Stimulated activated memory B cell treated with anti-CD40 and anti-IgM and Interleukin-4, amounts not matched to agents 10 μg/mL and 1 μg/mL and 100 μg/mL, for 72 hours (primary cell): ENCODE measurements at regions not wholly inside any gene's neighbourhood (a gene's known extent, or its start where the extent isn't known, plus 50 kb on each side); places are given as distances from the start of the nearest gene placed in this dataset.

Experiments
- ATAC-seq: fragments of 150-1000 bp; cut with Tn5 transposase; 2 replicates; pipeline ENCODE4 v1.10.0; 2021
- H3K27ac Mint-ChIP-seq: one replicate; pipeline ENCODE4 v1.8.0; 2022; ENCODE audit warnings: mild to moderate bottlenecking, mixed read lengths
- H3K27me3 Mint-ChIP-seq: one replicate; pipeline ENCODE4 v1.8.0; 2022; ENCODE audit warnings: mixed read lengths
- H3K36me3 Mint-ChIP-seq: one replicate; pipeline ENCODE4 v1.8.0; 2022; ENCODE audit warnings: mixed read lengths
- H3K4me1 Mint-ChIP-seq: one replicate; pipeline ENCODE4 v1.8.0; 2022; ENCODE audit warnings: mixed read lengths
- H3K4me3 Mint-ChIP-seq: one replicate; pipeline ENCODE4 v1.8.0; 2022; ENCODE audit warnings: mild to moderate bottlenecking, moderate library complexity, mixed read lengths
- H3K9me3 Mint-ChIP-seq: one replicate; pipeline ENCODE4 v1.8.0; 2022; ENCODE audit warnings: mixed read lengths

DNA sequence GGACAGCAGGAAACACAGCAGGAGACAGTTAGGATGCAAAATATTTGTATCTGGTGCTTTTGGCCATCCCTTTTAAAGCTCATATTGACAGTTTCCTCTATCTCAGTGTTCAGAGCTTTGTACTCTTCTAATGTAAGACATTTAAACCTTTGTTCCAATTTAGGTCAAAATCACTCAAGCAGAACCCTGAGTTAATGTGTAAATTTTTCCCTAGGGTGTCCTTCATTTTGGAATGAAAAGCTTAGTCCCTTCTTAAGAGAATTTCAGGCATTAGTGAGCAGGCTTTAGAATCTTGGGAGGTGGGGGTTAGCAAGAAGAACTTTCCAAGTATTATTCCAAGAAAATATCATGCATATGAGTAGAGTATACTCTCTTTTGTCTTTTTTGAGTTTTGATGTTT is 188.7 kb downstream of the GBA3 start:
- Mint-ChIP-seq H3K4me3 (no peak overlapping the region), H3K36me3 (no peaks in the 10 kb centered on the region), H3K27ac (no peak overlapping the region), H3K4me1 (no peaks in the 10 kb centered on the region), H3K9me3 (peaks cover 9% of the 10 kb centered on the region), H3K27me3 (no peaks in the 10 kb centered on the region)
- ATAC-seq: no peak

DNA sequence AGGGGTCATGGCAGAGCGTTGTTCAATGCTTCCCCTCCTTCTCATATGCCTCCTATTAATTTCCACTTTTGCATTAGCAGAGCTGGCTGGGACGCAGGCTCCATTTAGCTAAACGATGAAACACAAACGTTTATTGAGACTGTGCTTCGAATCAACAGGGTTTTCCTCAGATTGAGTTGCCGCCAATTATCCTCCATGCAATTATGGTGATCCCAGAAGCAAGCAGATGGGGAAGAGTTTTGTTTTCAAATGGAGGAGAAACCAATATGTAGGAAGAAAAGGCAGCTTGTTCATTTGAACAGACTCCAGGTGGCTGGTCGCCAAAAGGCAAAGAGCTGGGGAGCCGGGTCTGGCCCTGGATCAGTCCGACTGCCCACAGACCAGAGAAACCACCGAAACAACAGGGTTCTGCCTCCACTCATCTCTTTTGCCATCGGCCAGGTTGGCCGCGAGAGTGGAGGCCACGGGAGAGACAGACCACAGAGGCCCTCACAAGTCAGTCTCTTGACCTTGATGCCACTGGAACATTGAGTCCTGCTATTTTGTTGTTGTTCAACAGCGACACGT is 184.8 kb downstream of the GBA3 start:
- no peak overlapping the region for H3K4me3 Mint-ChIP-seq
- peaks cover 9% of the 10 kb centered on the region for H3K9me3 Mint-ChIP-seq
- H3K27me3 Mint-ChIP-seq: no peaks in the 10 kb centered on the region
- no peak overlapping the region for H3K27ac Mint-ChIP-seq
- H3K36me3 Mint-ChIP-seq: no peaks in the 10 kb centered on the region
- ATAC-seq: no peak
- H3K4me1 Mint-ChIP-seq: no peaks in the 10 kb centered on the region

DNA sequence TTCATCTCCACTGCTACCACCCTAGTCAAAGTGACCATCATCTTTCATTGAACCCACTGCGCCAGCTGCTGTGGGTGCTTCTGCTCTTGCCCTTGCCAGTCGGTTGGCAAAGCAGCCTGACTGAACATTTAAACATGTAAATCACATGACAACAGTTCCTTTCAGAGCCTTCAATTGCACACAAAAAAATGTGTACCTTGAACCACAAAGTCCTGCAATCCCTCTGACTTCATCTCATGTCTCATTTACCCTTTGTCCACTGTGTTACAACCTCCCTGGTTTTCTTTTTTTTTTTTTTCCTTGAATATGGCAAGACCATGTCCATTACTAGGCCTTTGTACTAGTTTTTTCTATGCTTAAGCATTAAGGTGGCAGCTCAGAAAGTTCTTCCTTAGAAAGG is 183.5 kb downstream of the GBA3 start:
- no peak overlapping the region for H3K27ac Mint-ChIP-seq
- H3K9me3 Mint-ChIP-seq: peaks cover 6% of the 10 kb centered on the region
- no peaks in the 10 kb centered on the region for H3K36me3 Mint-ChIP-seq
- H3K4me3 Mint-ChIP-seq: no peak overlapping the region
- H3K4me1 Mint-ChIP-seq: no peaks in the 10 kb centered on the region
- no peak for ATAC-seq
- H3K27me3 Mint-ChIP-seq: no peaks in the 10 kb centered on the region

DNA sequence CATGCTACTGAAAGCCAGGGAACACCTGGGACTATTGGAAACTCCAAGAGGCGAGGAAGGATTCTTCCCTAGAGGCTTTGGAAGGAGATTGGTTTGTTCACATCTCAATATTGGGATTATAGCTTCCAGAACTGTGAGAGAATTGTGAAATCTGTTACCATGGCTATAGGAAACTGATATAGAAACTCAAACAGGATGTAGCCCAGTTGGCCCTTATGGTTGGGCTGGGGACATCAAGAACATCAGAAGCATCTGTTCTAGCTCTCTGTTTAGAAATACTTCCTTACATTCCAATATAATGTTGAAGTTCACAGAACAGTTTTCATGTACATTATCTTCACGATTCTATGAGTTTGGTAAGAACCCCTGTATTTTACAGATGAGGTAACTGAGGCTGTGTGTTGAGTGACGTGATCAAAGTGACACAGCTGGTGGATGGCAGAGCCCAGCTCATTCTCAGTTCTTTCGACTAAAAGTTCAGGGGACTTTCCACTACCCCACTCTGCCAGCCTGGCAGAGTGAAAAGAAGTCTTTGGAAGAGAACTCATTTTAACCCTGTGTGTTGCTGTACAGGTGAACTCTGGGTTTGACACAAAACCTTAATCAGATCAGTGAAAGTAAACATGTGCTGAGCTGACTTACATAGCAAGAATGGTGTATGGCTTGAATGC is 183.0 kb downstream of the GBA3 start:
- no peak for ATAC-seq
- Mint-ChIP-seq H3K27me3 (no peaks in the 10 kb centered on the region), H3K9me3 (peaks cover 6% of the 10 kb centered on the region), H3K27ac (no peak overlapping the region), H3K36me3 (no peaks in the 10 kb centered on the region), H3K4me3 (no peak overlapping the region), H3K4me1 (no peaks in the 10 kb centered on the region)

DNA sequence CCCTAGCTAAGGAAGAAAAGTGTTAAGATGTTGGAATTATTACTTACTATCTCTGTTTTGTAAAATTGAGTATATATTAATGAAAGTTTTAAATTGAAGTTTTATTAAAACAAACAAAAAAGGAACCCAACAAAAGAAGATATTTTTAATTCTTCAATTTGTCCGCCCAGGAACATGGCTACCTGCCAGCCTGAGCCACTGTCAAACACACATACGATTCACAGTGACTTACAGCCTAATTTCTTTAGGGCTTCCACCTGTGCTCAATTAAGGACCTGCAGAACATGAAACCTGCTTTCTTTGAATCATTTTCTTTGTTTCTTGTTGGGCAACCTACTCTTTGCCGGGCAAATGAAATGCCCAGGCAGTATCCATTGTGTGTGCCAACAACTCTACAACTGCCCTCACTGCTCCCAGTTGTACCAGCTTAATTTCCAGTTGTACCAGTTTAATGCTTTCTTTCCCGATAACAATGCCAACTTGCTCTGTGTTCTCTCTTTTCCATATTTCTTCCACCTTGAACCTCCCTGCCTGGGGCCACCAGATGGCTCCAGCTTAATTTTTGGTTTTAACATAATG is 181.7 kb downstream of the GBA3 start:
- Mint-ChIP-seq H3K27ac (no peak overlapping the region), H3K27me3 (no peaks in the 10 kb centered on the region), H3K9me3 (no peaks in the 10 kb centered on the region), H3K4me3 (no peak overlapping the region), H3K4me1 (no peaks in the 10 kb centered on the region), H3K36me3 (no peaks in the 10 kb centered on the region)
- no peak for ATAC-seq

DNA sequence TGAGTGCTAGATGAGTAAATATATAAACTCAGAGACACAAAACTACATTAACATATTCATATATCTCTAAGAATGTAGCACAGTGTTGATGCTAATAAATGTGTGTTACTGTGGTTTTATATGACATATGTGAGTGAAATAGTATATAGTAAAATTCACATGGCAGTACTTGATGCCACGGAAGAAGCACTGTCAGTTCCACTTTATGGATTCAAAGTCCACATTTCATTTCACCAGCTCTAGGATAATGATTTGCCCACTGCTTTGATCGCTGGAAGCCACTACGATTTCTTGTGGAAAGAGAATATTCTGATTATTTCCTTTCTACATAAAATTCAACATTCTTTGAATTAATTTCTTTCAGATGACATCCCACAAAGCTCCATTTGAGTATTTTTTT is 181.2 kb downstream of the GBA3 start:
- H3K9me3 Mint-ChIP-seq: peaks cover 4% of the 10 kb centered on the region
- no peak for ATAC-seq
- H3K4me1 Mint-ChIP-seq: no peaks in the 10 kb centered on the region
- H3K27ac Mint-ChIP-seq: no peak overlapping the region
- no peak overlapping the region for H3K4me3 Mint-ChIP-seq
- H3K27me3 Mint-ChIP-seq: no peaks in the 10 kb centered on the region
- no peaks in the 10 kb centered on the region for H3K36me3 Mint-ChIP-seq

DNA sequence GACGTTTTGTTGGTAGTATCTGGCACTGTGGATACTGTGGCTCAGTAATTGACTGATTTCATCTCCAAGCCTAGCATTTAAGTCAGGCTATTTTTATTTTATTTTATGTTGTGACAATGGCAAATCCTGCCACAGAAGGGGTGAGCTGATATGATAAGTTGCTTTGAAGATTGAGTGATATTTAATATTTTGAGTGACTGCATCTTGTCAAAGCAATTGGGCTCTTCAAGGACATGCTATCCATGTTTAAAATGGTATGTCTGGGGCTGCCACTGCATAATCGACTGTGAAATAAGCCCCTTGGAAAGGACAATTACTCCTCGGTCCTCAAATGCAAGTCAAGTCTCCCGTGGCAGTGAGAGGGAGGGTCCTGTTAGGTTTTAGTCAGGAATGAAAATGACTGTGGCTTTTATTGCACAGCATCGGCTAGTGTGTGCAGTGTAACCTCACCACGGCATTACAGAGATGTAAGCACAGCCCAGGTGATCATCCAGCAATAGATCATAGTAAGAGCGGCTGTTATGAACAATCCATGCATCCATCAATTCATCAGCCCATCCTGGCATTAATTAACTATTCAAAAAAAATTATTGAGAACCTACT is 178.2 kb downstream of the GBA3 start:
- Mint-ChIP-seq H3K4me1 (no peaks in the 10 kb centered on the region), H3K27ac (no peak overlapping the region), H3K27me3 (no peaks in the 10 kb centered on the region), H3K36me3 (no peaks in the 10 kb centered on the region), H3K4me3 (no peak overlapping the region), H3K9me3 (peaks cover 4% of the 10 kb centered on the region)
- no peak for ATAC-seq

DNA sequence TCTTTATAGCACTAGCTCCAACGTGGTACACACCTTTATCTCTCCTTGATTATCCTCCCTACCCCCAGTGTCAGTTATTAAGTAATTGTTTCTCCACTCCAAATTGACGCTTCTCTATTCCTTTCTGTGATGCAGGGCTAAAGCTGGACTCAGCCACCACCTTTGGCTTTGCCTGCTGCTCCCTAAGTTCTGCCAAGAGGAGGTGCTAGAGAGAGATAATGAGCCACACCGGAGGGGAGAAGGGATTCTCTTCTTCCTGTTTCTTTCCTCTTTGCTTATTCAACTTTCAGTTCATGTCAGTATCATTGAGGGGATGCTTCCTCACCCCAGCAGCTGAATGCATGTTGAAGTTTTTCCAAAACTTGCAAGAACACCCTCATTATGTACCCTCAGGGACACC is 176.5 kb downstream of the GBA3 start:
- Mint-ChIP-seq H3K27me3 (no peaks in the 10 kb centered on the region), H3K4me3 (no peak overlapping the region), H3K27ac (no peak overlapping the region), H3K9me3 (peaks cover 4% of the 10 kb centered on the region), H3K36me3 (no peaks in the 10 kb centered on the region), H3K4me1 (no peaks in the 10 kb centered on the region)
- no peak for ATAC-seq
